Neural cell (in vitro differentiated cells): ENCODE measurements at regions not wholly inside any gene's neighbourhood (a gene's known extent, or its start where the extent isn't known, plus 50 kb on each side); places are given as distances from the start of the nearest gene placed in this dataset.

ENCODE experiments used
- H2AFZ ChIP-seq: fragments of 200-600, 300-800 bp; sonication (generic), shearing (Covaris generic); 2 replicates; pipeline ENCODE4 v1.6.0; 2014; ENCODE audit warnings: low read depth, mild to moderate bottlenecking, antibody characterized with exemption, low read length, moderate library complexity
- H3F3A ChIP-seq: fragments of 200-600 bp; shearing (Covaris generic); 2 replicates; pipeline ENCODE4 v1.6.1; 2016; ENCODE audit warnings: mild to moderate bottlenecking, moderate library complexity, mixed read lengths, antibody characterized with exemption, low read length; ENCODE audit not compliant: insufficient read depth, poor library complexity, severe bottlenecking
- H3K27ac ChIP-seq: fragments of 200-600, 300-800 bp; sonication (generic), shearing (Covaris generic); 2 replicates; pipeline ENCODE4 v1.5.1; 2014; ENCODE audit warnings: mild to moderate bottlenecking, low read length, moderate library complexity
- H3K27me3 ChIP-seq: fragments of 300-800, 200-600 bp; sonication (generic), shearing (Covaris generic); 2 replicates; pipeline ENCODE4 v1.6.0; 2014; ENCODE audit warnings: mild to moderate bottlenecking, low read depth, low read length, moderate library complexity; ENCODE audit not compliant: insufficient read depth
- H3K36me3 ChIP-seq: fragments of 300-800, 200-600 bp; sonication (generic), shearing (Covaris generic); 2 replicates; pipeline ENCODE4 v1.5.1; 2014; ENCODE audit warnings: mild to moderate bottlenecking, antibody characterized with exemption, low read length, moderate library complexity; ENCODE audit not compliant: insufficient read depth
- H3K4me2 ChIP-seq: fragments of 300-800, 200-600 bp; sonication (generic), shearing (Covaris generic); 2 replicates; pipeline ENCODE4 v1.6.0; 2014; ENCODE audit warnings: mild to moderate bottlenecking, low read length
- H3K4me3 ChIP-seq: fragments of 300-800, 200-600 bp; sonication (generic), shearing (Covaris generic); 2 replicates; pipeline ENCODE4 v1.5.1; 2014; ENCODE audit warnings: mild to moderate bottlenecking, low read length, moderate library complexity
- H3K79me2 ChIP-seq: fragments of 200-600 bp; shearing (Covaris generic); replicated peaks from 2 replicates; pipeline ENCODE4 v1.6.0; 2014; ENCODE audit warnings: mild to moderate bottlenecking, low read length, moderate library complexity; ENCODE audit not compliant: insufficient read depth
- H3K9ac ChIP-seq: fragments of 300-800, 200-600 bp; sonication (generic), shearing (Covaris generic); 2 replicates; pipeline ENCODE4 v1.6.1; 2016; ENCODE audit warnings: mild to moderate bottlenecking, low read length, mixed read lengths
- H3K9me2 ChIP-seq: fragments of 200-600 bp; shearing (Covaris generic); 2 replicates; pipeline ENCODE4 v1.6.1; 2016; ENCODE audit warnings: mild to moderate bottlenecking, low read length, mixed read lengths; ENCODE audit not compliant: insufficient read depth
- H3K9me3 ChIP-seq: fragments of 200-600, 300-800 bp; sonication (generic), shearing (Covaris generic); 2 replicates; pipeline ENCODE4 v1.6.1; 2016; ENCODE audit warnings: mild to moderate bottlenecking, mixed run types, low read length, moderate library complexity, mixed read lengths
- H4K20me1 ChIP-seq: fragments of 200-600 bp; shearing (Covaris generic); 2 replicates; pipeline ENCODE4 v1.6.1; 2016; ENCODE audit warnings: mild to moderate bottlenecking, mixed run types; ENCODE audit not compliant: insufficient read depth
- CTCF ChIP-seq: fragments of 450-650 bp; IDR thresholded peaks from 2 replicates; pipeline ENCODE4 v1.5.1; 2014; ENCODE audit warnings: antibody characterized with exemption, mild to moderate bottlenecking, moderate library complexity; ENCODE audit not compliant: poor library complexity, severe bottlenecking
- EP300 ChIP-seq: fragments of 450-650 bp; conservative IDR thresholded peaks from 2 replicates; pipeline ENCODE4 v1.6.1; 2014; ENCODE audit warnings: antibody characterized with exemption, mild to moderate bottlenecking, moderate library complexity; ENCODE audit not compliant: poor library complexity, severe bottlenecking
- EZH2 ChIP-seq: fragments of 200-600, 300-800 bp; shearing (Covaris generic), sonication (generic); IDR thresholded peaks from 2 replicates; pipeline ENCODE4 v1.6.1; 2014; ENCODE audit warnings: antibody characterized with exemption, low read length, borderline replicate concordance, mild to moderate bottlenecking; ENCODE audit not compliant: insufficient read depth, poor library complexity, severe bottlenecking
- POLR2AphosphoS5 ChIP-seq: IDR thresholded peaks from 2 replicates; pipeline ENCODE4 v1.6.1; 2012
- RAD21 ChIP-seq: fragments of 450-650 bp; conservative IDR thresholded peaks from 2 replicates; pipeline ENCODE4 v1.6.1; 2014; ENCODE audit warnings: antibody characterized with exemption, mild to moderate bottlenecking, moderate library complexity
- REST ChIP-seq: IDR thresholded peaks from 2 replicates; pipeline ENCODE4 v1.6.1; 2012; ENCODE audit warnings: borderline replicate concordance
- SMC3 ChIP-seq: fragments of 450-650 bp; conservative IDR thresholded peaks from 2 replicates; pipeline ENCODE4 v1.6.1; 2014; ENCODE audit warnings: antibody characterized with exemption, mild to moderate bottlenecking, moderate library complexity; ENCODE audit not compliant: poor library complexity
- TAF1 ChIP-seq: IDR thresholded peaks from 2 replicates; pipeline ENCODE4 v1.6.1; 2012; ENCODE audit warnings: low read depth

GRCh38 chr6:20266851-20267608 lies 54.8 kb upstream of the MBOAT1 start:
- Histone ChIP-seq H3K4me3 (no peak overlapping the region), H3K27ac (no peak overlapping the region), H3K9me2 (no peaks in the 10 kb centered on the region), H3K9ac (no peak overlapping the region), H3K36me3 (no peaks in the 10 kb centered on the region), H3K27me3 (no peaks in the 10 kb centered on the region), H3K79me2 (no peaks in the 10 kb centered on the region), H2AFZ (no peak overlapping the region), H3K9me3 (no peaks in the 10 kb centered on the region), H3F3A (no peaks in the 10 kb centered on the region), H3K4me2 (no peak overlapping the region), H4K20me1 (no peaks in the 10 kb centered on the region)
- no peak for TF ChIP-seq RAD21
- no peak for TF ChIP-seq TAF1
- no peak for TF ChIP-seq CTCF
- no peak for TF ChIP-seq EZH2
- no peak for TF ChIP-seq EP300
- TF ChIP-seq REST = no peak
- no peak for TF ChIP-seq POLR2AphosphoS5

DNA sequence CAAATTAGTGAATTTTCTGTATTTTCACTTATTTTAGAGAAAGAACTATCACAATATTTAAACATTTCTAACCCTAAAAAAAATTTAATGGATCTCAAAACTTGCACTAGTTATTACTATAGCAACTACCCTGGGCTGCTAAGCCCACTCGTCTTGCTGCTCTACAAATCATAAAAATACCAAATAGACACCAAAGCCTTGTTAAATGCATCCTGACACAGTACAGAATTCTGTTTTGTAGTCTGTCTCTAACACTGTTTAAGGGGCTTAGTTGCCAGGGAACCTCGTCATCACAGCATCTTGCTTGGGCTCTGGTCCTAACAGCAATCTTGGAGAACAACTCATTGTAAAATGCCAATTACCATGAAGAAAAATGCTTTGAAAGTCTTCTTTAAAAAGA lies 56.9 kb upstream of the MBOAT1 start:
- Histone ChIP-seq H3K79me2 (no peaks in the 10 kb centered on the region), H3K9me2 (no peaks in the 10 kb centered on the region), H3K9me3 (no peaks in the 10 kb centered on the region), H4K20me1 (no peaks in the 10 kb centered on the region), H3K27me3 (no peaks in the 10 kb centered on the region), H3K27ac (no peak overlapping the region), H3K9ac (no peak overlapping the region), H3F3A (no peaks in the 10 kb centered on the region), H3K36me3 (no peaks in the 10 kb centered on the region), H3K4me3 (no peak overlapping the region), H2AFZ (no peak overlapping the region), H3K4me2 (no peak overlapping the region)
- TF ChIP-seq REST = no peak
- no peak for TF ChIP-seq SMC3
